H1 (cell line): ENCODE measurements at regions not wholly inside any gene's neighbourhood (a gene's known extent, or its start where the extent isn't known, plus 50 kb on each side); places are given as distances from the start of the nearest gene placed in this dataset.

Experiments
- CTCF ChIA-PET: fragments of 300-600 bp; sonication (Branson Sonifier 250); formaldehyde crosslinking; loops from one replicate; lab custom pipeline; 2021; ENCODE audit not compliant: partially characterized antibody; lab: Charles Lee
- POLR2A ChIA-PET: fragments of 300-600 bp; sonication (Branson Sonifier 250); formaldehyde crosslinking; loops from one replicate; lab custom pipeline; 2021; ENCODE audit warnings: inconsistent platforms; ENCODE audit not compliant: partially characterized antibody; lab: Charles Lee
- DNase-seq, 2 experiments: peaks; one replicate each; pipeline versions ENCODE4 v3.0.0 to v3.0.0-alpha.2; 2010 to 2022; ENCODE audit warnings: low spot score in 2 of 2, low read depth in 1 of 2, mixed read lengths in 1 of 2
- FAIRE-seq: peaks from 2 replicates; lab custom pipeline; 2011; peaks lifted over from hg19 to GRCh38; lab: Jason Lieb, UNC
- H2AFZ ChIP-seq: 2 replicates; pipeline ENCODE4 v1.8.1; 2012; ENCODE audit warnings: low read length, inconsistent platforms
- H2AK5ac ChIP-seq: 2 replicates; pipeline ENCODE4 v1.6.1; 2013; ENCODE audit warnings: low read depth, low read length
- H2BK120ac ChIP-seq: replicated peaks from 2 replicates; pipeline ENCODE3; 2013; ENCODE audit warnings: low read depth, low read length, inconsistent platforms
- H2BK12ac ChIP-seq: 2 replicates; pipeline ENCODE4 v1.6.1; 2013; ENCODE audit warnings: low read depth, low read length
- H2BK15ac ChIP-seq: 2 replicates; pipeline ENCODE4 v1.6.1; 2013; ENCODE audit warnings: low read length
- H2BK20ac ChIP-seq: 2 replicates; pipeline ENCODE4 v1.6.1; 2013; ENCODE audit warnings: low read length
- H2BK5ac ChIP-seq: 2 replicates; pipeline ENCODE4 v1.6.1; 2013; ENCODE audit warnings: low read depth, low read length
- H3K14ac ChIP-seq: 2 replicates; pipeline ENCODE4 v1.6.1; 2013; ENCODE audit warnings: inconsistent platforms; ENCODE audit not compliant: insufficient read length
- H3K18ac ChIP-seq: 2 replicates; pipeline ENCODE4 v1.6.1; 2013; ENCODE audit warnings: low read length; ENCODE audit errors: extremely low read depth
- H3K23ac ChIP-seq: 2 replicates; pipeline ENCODE4 v1.6.1; 2013; ENCODE audit warnings: inconsistent platforms; ENCODE audit not compliant: insufficient read length
- H3K23me2 ChIP-seq: 2 replicates; pipeline ENCODE4 v1.6.1; 2013; ENCODE audit warnings: low read depth, low read length
- H3K27ac ChIP-seq: 2 replicates; pipeline ENCODE4 v1.6.1; 2011; ENCODE audit warnings: low read depth, low read length, inconsistent platforms
- H3K27me3 ChIP-seq, 4 experiments: replicated peaks in 1 of 4; 1 replicate in 1 of 4; 2 replicates in 3 of 4; pipeline versions ENCODE4 v1.6.1 to v1.8.1; 2011 to 2013; ENCODE audit warnings: low read length in 3 of 4, mild to moderate bottlenecking in 3 of 4, inconsistent platforms in 2 of 4, mixed read lengths in 2 of 4, moderate library complexity in 1 of 4; ENCODE audit not compliant: control insufficient read depth in 3 of 4, insufficient read depth in 3 of 4; ENCODE audit errors: extremely low read depth in 1 of 4
- H3K36me3 ChIP-seq, 4 experiments: 2 replicates each; pipeline versions ENCODE4 v1.6.1 to v1.8.1; 2011 to 2013; ENCODE audit warnings: mild to moderate bottlenecking in 4 of 4, low read length in 3 of 4, moderate library complexity in 2 of 4, control low read depth in 1 of 4, inconsistent platforms in 1 of 4; ENCODE audit not compliant: insufficient read depth in 4 of 4, control insufficient read depth in 2 of 4
- H3K4ac ChIP-seq: replicated peaks from 2 replicates; pipeline ENCODE3; 2013; ENCODE audit warnings: low read length, low read depth, mixed read lengths, inconsistent platforms; ENCODE audit not compliant: insufficient read length
- H3K4me1 ChIP-seq, 4 experiments: replicated peaks in 1 of 4; 1 replicate in 1 of 4; 2 replicates in 3 of 4; pipeline versions ENCODE4 v1.6.1 to v1.8.1; 2011 to 2013; ENCODE audit warnings: low read length in 3 of 4, inconsistent platforms in 2 of 4, mixed read lengths in 1 of 4; ENCODE audit not compliant: insufficient read depth in 4 of 4, control insufficient read depth in 3 of 4
- H3K4me2 ChIP-seq, 2 experiments: 2 replicates each; pipeline versions ENCODE4 v1.6.1 to v1.8.1; 2011 to 2013; ENCODE audit warnings: low read depth in 2 of 2, low read length in 2 of 2, control low read depth in 1 of 2, inconsistent platforms in 1 of 2, mild to moderate bottlenecking in 1 of 2; ENCODE audit not compliant: insufficient read depth in 1 of 2
- H3K4me3 ChIP-seq, 4 experiments: fragments of 200-600, 300-600 bp in 1 of 4; sonication (generic), shearing (Covaris generic), sonication (Bioruptor Twin) in 1 of 4; 2 replicates each; pipeline versions ENCODE4 v1.5.1 to v1.8.1; 2011 to 2016; ENCODE audit warnings: low read length in 4 of 4, low read depth in 3 of 4, control low read depth in 2 of 4, inconsistent platforms in 2 of 4, mild to moderate bottlenecking in 2 of 4, mixed read lengths in 1 of 4, moderate library complexity in 1 of 4; ENCODE audit not compliant: insufficient read depth in 2 of 4; ENCODE audit errors: extremely low read depth in 1 of 4
- H3K56ac ChIP-seq: replicated peaks from 2 replicates; pipeline ENCODE3; 2013; ENCODE audit warnings: low read depth, mild to moderate bottlenecking, mixed read lengths, low read length, inconsistent platforms; ENCODE audit not compliant: insufficient read length
- H3K79me1 ChIP-seq: 2 replicates; pipeline ENCODE4 v1.6.1; 2013; ENCODE audit warnings: low read depth, low read length, control low read depth
- H3K79me2 ChIP-seq, 2 experiments: 2 replicates each; pipeline versions ENCODE4 v1.6.1 to v1.8.1; 2012 to 2013; ENCODE audit warnings: low read length in 2 of 2, mild to moderate bottlenecking in 2 of 2, inconsistent platforms in 1 of 2; ENCODE audit not compliant: insufficient read depth in 2 of 2, control insufficient read depth in 1 of 2
- H3K9ac ChIP-seq, 4 experiments: replicated peaks in 1 of 4; 1 replicate in 1 of 4; 2 replicates in 3 of 4; pipeline versions ENCODE4 v1.6.1 to v1.8.1; 2011 to 2013; ENCODE audit warnings: low read depth in 3 of 4, low read length in 3 of 4, control low read depth in 2 of 4, mild to moderate bottlenecking in 2 of 4, moderate library complexity in 2 of 4, inconsistent platforms in 1 of 4; ENCODE audit errors: extremely low read depth in 1 of 4
- H3K9me3 ChIP-seq, 2 experiments: 2 replicates each; pipeline versions ENCODE4 v1.6.1 to v1.8.1; 2012 to 2013; ENCODE audit warnings: mild to moderate bottlenecking in 2 of 2, moderate library complexity in 2 of 2, control low read depth in 1 of 2, inconsistent platforms in 1 of 2, low read depth in 1 of 2, low read length in 1 of 2, mixed read lengths in 1 of 2; ENCODE audit not compliant: insufficient read depth in 2 of 2
- H4K20me1 ChIP-seq, 2 experiments: replicated peaks in 1 of 2; 2 replicates each; pipeline versions ENCODE3 to v1.8.1; 2011 to 2013; ENCODE audit warnings: inconsistent platforms in 2 of 2, low read length in 2 of 2, mild to moderate bottlenecking in 1 of 2; ENCODE audit not compliant: insufficient read depth in 2 of 2, control insufficient read depth in 1 of 2
- H4K5ac ChIP-seq: 2 replicates; pipeline ENCODE4 v1.6.1; 2013; ENCODE audit warnings: low read length, low read depth, mixed read lengths, inconsistent platforms; ENCODE audit not compliant: insufficient read length
- H4K8ac ChIP-seq: 2 replicates; pipeline ENCODE4 v1.8.0; 2013; ENCODE audit warnings: mild to moderate bottlenecking, moderate library complexity, low read length, inconsistent platforms; ENCODE audit not compliant: insufficient read depth; ENCODE audit errors: extremely low read depth
- H4K91ac ChIP-seq: replicated peaks from 2 replicates; pipeline ENCODE3; 2013; ENCODE audit warnings: low read length, mixed read lengths, inconsistent platforms; ENCODE audit not compliant: insufficient read length
- ASH2L ChIP-seq: fragments of 200-600, 300-600 bp; sonication (generic); IDR thresholded peaks from one replicate; pipeline ENCODE4 v1.7.1; 2017; ENCODE audit warnings: low read length
- ATF2 ChIP-seq: IDR thresholded peaks from 2 replicates; pipeline ENCODE4 v1.6.1; 2012; ENCODE audit warnings: low read length, inconsistent platforms
- CBX5 ChIP-seq: fragments of 300-800, 300-1000 bp; sonication (generic); IDR thresholded peaks from 2 replicates; pipeline ENCODE4 v1.7.1; 2016; ENCODE audit warnings: antibody characterized with exemption, low read length, low read depth
- CEBPB ChIP-seq: IDR thresholded peaks from 2 replicates; pipeline ENCODE4 v1.6.1; 2012; ENCODE audit warnings: low read depth, low read length
- HDAC2 ChIP-seq, 2 experiments: fragments of 300-600 bp in 1 of 2; sonication (generic) in 1 of 2; IDR thresholded peaks; 2 replicates each; pipeline ENCODE4 v1.6.1; 2011 to 2012; ENCODE audit warnings: low read depth in 2 of 2, low read length in 2 of 2, mild to moderate bottlenecking in 2 of 2, moderate library complexity in 2 of 2, borderline replicate concordance in 1 of 2, inconsistent platforms in 1 of 2
- HDAC6 ChIP-seq: IDR thresholded peaks from one replicate; pipeline ENCODE4 v1.7.1; 2012; ENCODE audit warnings: low read depth, mild to moderate bottlenecking, inconsistent platforms, low read length, moderate library complexity
- JUN ChIP-seq: IDR thresholded peaks from 2 replicates; pipeline ENCODE4 v1.6.1; 2011; ENCODE audit warnings: low read depth, mild to moderate bottlenecking, improper control_type of control experiment, low read length
- KDM1A ChIP-seq: fragments of 200-600, 300-600 bp; sonication (generic); IDR thresholded peaks from 2 replicates; pipeline ENCODE4 v1.7.1; 2016; ENCODE audit warnings: mild to moderate bottlenecking, low read length, borderline replicate concordance
- SAP30 ChIP-seq: fragments of 300-600 bp; sonication (generic); IDR thresholded peaks from 2 replicates; pipeline ENCODE4 v1.7.1; 2012; ENCODE audit warnings: low read length, moderate library complexity, mild to moderate bottlenecking, inconsistent platforms; ENCODE audit not compliant: insufficient read depth, insufficient replicate concordance
- SIN3A ChIP-seq, 2 experiments: IDR thresholded peaks in 1 of 2; conservative IDR thresholded peaks in 1 of 2; 2 replicates each; pipeline ENCODE4 v1.6.1; 2011 to 2012; ENCODE audit warnings: low read length in 2 of 2, improper control_type of control experiment in 1 of 2, low read depth in 1 of 2, mild to moderate bottlenecking in 1 of 2
- TEAD4 ChIP-seq: IDR thresholded peaks from 2 replicates; pipeline ENCODE4 v1.6.1; 2012; ENCODE audit warnings: low read depth, low read length, inconsistent platforms, mixed read lengths
- WGBS, 2 experiments: shearing (Covaris generic) in 1 of 2; methylation state at CpG; one replicate each; pipeline versions ENCODE4 v1.1.6 to v1.1.7; 2013 to 2015; ENCODE audit warnings: low lambda C conversion rate in 2 of 2, mixed read lengths in 2 of 2, inconsistent platforms in 1 of 2, low coverage in 1 of 2, missing lambda C conversion rate in 1 of 2; ENCODE audit not compliant: insufficient replicate concordance in 2 of 2, insufficient coverage in 1 of 2, insufficient read length in 1 of 2; ENCODE audit errors: extremely low coverage in 1 of 2, missing lambda C conversion rate in 1 of 2; 5-methylcytosine and 5-hydroxymethylcytosine counted together

DNA sequence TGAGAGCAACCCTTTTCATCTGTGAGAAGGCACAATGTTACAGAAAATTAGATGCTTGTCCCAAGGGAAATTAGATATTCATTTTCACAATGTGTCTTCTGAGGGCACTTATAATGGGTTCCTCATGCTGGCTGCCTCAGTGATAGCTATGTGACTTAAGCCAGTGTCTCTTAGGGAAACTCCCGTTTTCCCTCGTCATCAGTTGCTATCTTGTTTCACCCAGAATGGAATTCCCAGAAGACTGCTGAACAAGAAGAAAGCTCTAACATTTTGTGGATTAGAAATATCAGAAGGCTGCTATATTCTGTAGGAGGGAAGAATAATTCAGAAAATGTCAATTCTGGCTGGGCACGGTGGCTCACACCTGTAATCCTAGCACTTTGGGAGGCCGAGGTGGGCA lies 67.9 kb upstream of the WDR72 start:
- no peak overlapping the region for H3K4me3 ChIP-seq
- ChIA-PET POLR2A (no interaction called here), CTCF (interaction anchor here (0.9 kb wide), 1 partner anchor 10 kb away, joined by 3 read pairs; no protein-coding TSS in a partner anchor)
- H3K27ac ChIP-seq: no peak overlapping the region
- H3K9me3 ChIP-seq: peaks cover 3 to 14% of the 10 kb centered on the region in 2 experiments; a peak in 3 of 4 replicates
- H3K18ac ChIP-seq: no peak overlapping the region
- H4K5ac ChIP-seq: no peak overlapping the region
- no peak overlapping the region for H3K56ac ChIP-seq
- H2BK20ac ChIP-seq: no peak overlapping the region
- H2BK15ac ChIP-seq: no peak overlapping the region
- no peaks in the 10 kb centered on the region for H4K20me1 ChIP-seq
- H2BK5ac ChIP-seq: no peak overlapping the region
- H2BK12ac ChIP-seq: no peak overlapping the region
- H3K79me2 ChIP-seq: no peaks in the 10 kb centered on the region
- no peak overlapping the region for H3K23ac ChIP-seq
- no peaks in the 10 kb centered on the region for H3K36me3 ChIP-seq
- no peak overlapping the region for H2AFZ ChIP-seq
- DNase-seq: no peak
- no peak for FAIRE-seq
- 0 out of 2 replicates have a peak, but pooled peaks cover 1% of the 10 kb centered on the region for H3K23me2 ChIP-seq
- 98% methylated on average over 4 of the region's 4 CpGs; no CpG with 5 or more reads in 1 of the 2 experiments for WGBS, 2 experiments
- H3K27me3 ChIP-seq: no peaks in the 10 kb centered on the region
- H3K4ac ChIP-seq: no peak overlapping the region
- no peak overlapping the region for H3K4me2 ChIP-seq
- H3K9ac ChIP-seq: no peak overlapping the region
- no peak overlapping the region for H4K8ac ChIP-seq
- H2AK5ac ChIP-seq: no peak overlapping the region
- no peaks in the 10 kb centered on the region for H3K79me1 ChIP-seq
- no peak overlapping the region for H4K91ac ChIP-seq
- no peak overlapping the region for H2BK120ac ChIP-seq
- H3K14ac ChIP-seq: no peak overlapping the region
- H3K4me1 ChIP-seq: peaks cover 0 to 5% (median 1%) of the 10 kb centered on the region in 4 experiments; a peak in 2 of 7 replicates
- no peak for TF ChIP-seq CEBPB
- no peak for TF ChIP-seq SAP30
- no peak for TF ChIP-seq HDAC6
- no peak for TF ChIP-seq KDM1A
- no peak for TF ChIP-seq SIN3A (conservative IDR thresholded peaks at IDR 0.05 in 1 of 2, IDR thresholded peaks at IDR 0.05 in 1 of 2; ENCODE audit: low read depth in 1 of 2, low read length in 2 of 2)
- TF ChIP-seq TEAD4: no peak
- no peak for TF ChIP-seq HDAC2 (IDR thresholded peaks at IDR 0.05; ENCODE audit: borderline replicate concordance in 1 of 2, low read depth in 2 of 2, low read length in 2 of 2)
- no peak for TF ChIP-seq ASH2L
- no peak for TF ChIP-seq CBX5
- TF ChIP-seq ATF2: no peak
- no peak for TF ChIP-seq JUN
